SK-N-SH (cell line): ENCODE measurements at regions not wholly inside any gene's neighbourhood (a gene's known extent, or its start where the extent isn't known, plus 50 kb on each side); places are given as distances from the start of the nearest gene placed in this dataset.

Experiments
- EP300 ChIP-seq, 2 experiments: IDR thresholded peaks; 2 replicates each; pipeline versions ENCODE4 v1.4.0 to v1.6.1; 2012; ENCODE audit warnings: borderline replicate concordance in 1 of 2, low read depth in 1 of 2, low read length in 1 of 2
- EZH2phosphoT487 ChIP-seq: fragments of 200-600 bp; sonication (generic); IDR thresholded peaks from 2 replicates; pipeline ENCODE4 v1.6.1; 2017; ENCODE audit warnings: low read depth, mixed run types, mild to moderate bottlenecking, antibody characterized with exemption, moderate library complexity, borderline replicate concordance
- POLR2AphosphoS5 ChIP-seq: IDR thresholded peaks from 2 replicates; pipeline ENCODE4 v1.6.1; 2012; ENCODE audit warnings: low read depth, low read length
- TCF12 ChIP-seq: IDR thresholded peaks from 2 replicates; pipeline ENCODE4 v1.4.0; 2012
- TF ChIP-seq, protein P1 (sequence below): fragments of 200-600 bp; sonication (generic); IDR thresholded peaks from 2 replicates; pipeline ENCODE4 v1.6.1; 2017; ENCODE audit warnings: antibody characterized with exemption, mild to moderate bottlenecking, moderate library complexity

DNA sequence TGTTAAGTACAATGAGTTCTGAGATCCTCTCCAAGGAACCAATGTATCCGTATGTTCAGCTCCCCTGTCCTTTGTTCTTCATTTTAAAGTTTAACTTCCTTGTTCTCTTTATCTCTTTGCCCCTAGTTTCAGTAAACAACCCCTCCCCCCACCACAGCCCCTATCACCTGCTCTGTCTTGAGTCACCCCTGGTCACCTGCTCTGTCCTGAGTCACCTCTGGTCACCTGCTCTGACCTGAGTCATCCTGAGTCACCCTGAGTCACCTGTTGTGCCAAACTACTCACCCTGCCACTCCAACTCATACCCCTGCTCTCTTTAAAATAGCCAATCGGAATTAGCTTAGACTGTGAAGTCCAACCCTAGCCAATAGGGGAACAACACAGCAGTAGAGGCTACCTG is 288.7 kb upstream of the CDYL start:
- TF ChIP-seq EZH2phosphoT487 (no peak), POLR2AphosphoS5 (no peak), TCF12 (no peak), EP300 (IDR thresholded peaks at IDR 0.05; ENCODE audit: borderline replicate concordance in 1 of 2, low read depth in 1 of 2, low read length in 1 of 2) (no peak)
- TF ChIP-seq, protein P1, sequence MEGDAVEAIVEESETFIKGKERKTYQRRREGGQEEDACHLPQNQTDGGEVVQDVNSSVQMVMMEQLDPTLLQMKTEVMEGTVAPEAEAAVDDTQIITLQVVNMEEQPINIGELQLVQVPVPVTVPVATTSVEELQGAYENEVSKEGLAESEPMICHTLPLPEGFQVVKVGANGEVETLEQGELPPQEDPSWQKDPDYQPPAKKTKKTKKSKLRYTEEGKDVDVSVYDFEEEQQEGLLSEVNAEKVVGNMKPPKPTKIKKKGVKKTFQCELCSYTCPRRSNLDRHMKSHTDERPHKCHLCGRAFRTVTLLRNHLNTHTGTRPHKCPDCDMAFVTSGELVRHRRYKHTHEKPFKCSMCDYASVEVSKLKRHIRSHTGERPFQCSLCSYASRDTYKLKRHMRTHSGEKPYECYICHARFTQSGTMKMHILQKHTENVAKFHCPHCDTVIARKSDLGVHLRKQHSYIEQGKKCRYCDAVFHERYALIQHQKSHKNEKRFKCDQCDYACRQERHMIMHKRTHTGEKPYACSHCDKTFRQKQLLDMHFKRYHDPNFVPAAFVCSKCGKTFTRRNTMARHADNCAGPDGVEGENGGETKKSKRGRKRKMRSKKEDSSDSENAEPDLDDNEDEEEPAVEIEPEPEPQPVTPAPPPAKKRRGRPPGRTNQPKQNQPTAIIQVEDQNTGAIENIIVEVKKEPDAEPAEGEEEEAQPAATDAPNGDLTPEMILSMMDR: no peak
